Sigmoid colon (tissue), 6 donors: ENCODE measurements at regions not wholly inside any gene's neighbourhood (a gene's known extent, or its start where the extent isn't known, plus 50 kb on each side); places are given as distances from the start of the nearest gene placed in this dataset.
"Not testable (repeated sequence)": the region's sequence is repeated elsewhere in the genome, so short reads cannot be mapped to it uniquely, and the experiment has no call there.

Experiments
- DNase-seq: peaks from one replicate; pipeline ENCODE4 v3.0.0-alpha.2; 2019
- H3K27ac ChIP-seq, 4 donors: fragments of 200-600 bp; sonication (generic); one replicate each; pipeline ENCODE4 v1.5.1; 2016 to 2019; ENCODE audit warnings: mild to moderate bottlenecking in 1 of 4
- H3K27me3 ChIP-seq, 3 donors: fragments of 200-600 bp; sonication (generic); one replicate each; pipeline ENCODE4 v1.5.1; 2019; ENCODE audit warnings: mild to moderate bottlenecking in 1 of 3
- H3K36me3 ChIP-seq, 4 donors: fragments of 200-600 bp; sonication (generic); one replicate each; pipeline ENCODE4 v1.5.1; 2016 to 2019
- H3K4me1 ChIP-seq, 4 donors: fragments of 200-600 bp; sonication (generic); one replicate each; pipeline ENCODE4 v1.5.1; 2017 to 2019
- H3K4me3 ChIP-seq, 4 donors: fragments of 200-600 bp; sonication (generic); one replicate each; pipeline ENCODE4 v1.5.1; 2017 to 2019; ENCODE audit warnings: mild to moderate bottlenecking in 2 of 4, moderate library complexity in 1 of 4
- H3K9me3 ChIP-seq, 4 donors: fragments of 200-600 bp in 3 of 4; sonication (generic) in 3 of 4; one replicate each; pipeline versions ENCODE4 v1.5.1 to v1.6.1; 2013 to 2019
- EP300 ChIP-seq, 4 donors: sonication (generic); formaldehyde crosslinking; IDR thresholded peaks; one replicate each; pipeline ENCODE4 v1.6.1; 2017; ENCODE audit warnings: antibody characterized with exemption in 4 of 4
- POLR2A ChIP-seq, 2 donors: fragments of 450-650 bp; IDR thresholded peaks; one replicate each; pipeline ENCODE4 v1.6.1; 2016; ENCODE audit warnings: antibody characterized with exemption in 2 of 2, mild to moderate bottlenecking in 2 of 2, moderate library complexity in 2 of 2
- POLR2AphosphoS5 ChIP-seq, 4 donors: sonication (generic); formaldehyde crosslinking; IDR thresholded peaks; one replicate each; pipeline ENCODE4 v1.6.1; 2017; ENCODE audit warnings: antibody characterized with exemption in 4 of 4
- WGBS, 2 donors: extraction: QIAGEN DNeasy Blood & Tissue Kit; methylation state at CpG; one replicate each; pipeline ENCODE4 v1.1.7; 2013; 5-methylcytosine and 5-hydroxymethylcytosine counted together
- intact Hi-C: fragments of 100-400 bp; cut with DNase I; formaldehyde crosslinking; loops from one replicate; pipeline ENCODE4 v1.15.1; 2023
- TF ChIP-seq, protein P1 (sequence below), 4 experiments: fragments of 450-650 bp in 3 of 4; fragments of 200-600 bp in 1 of 4; IDR thresholded peaks; one replicate each; pipeline ENCODE4 v1.5.1; 2016 to 2019; ENCODE audit warnings: antibody characterized with exemption in 4 of 4, mild to moderate bottlenecking in 3 of 4, moderate library complexity in 2 of 4
- donor health status: healthy with polysubstance abuse.
- donor health status: healthy.

DNA sequence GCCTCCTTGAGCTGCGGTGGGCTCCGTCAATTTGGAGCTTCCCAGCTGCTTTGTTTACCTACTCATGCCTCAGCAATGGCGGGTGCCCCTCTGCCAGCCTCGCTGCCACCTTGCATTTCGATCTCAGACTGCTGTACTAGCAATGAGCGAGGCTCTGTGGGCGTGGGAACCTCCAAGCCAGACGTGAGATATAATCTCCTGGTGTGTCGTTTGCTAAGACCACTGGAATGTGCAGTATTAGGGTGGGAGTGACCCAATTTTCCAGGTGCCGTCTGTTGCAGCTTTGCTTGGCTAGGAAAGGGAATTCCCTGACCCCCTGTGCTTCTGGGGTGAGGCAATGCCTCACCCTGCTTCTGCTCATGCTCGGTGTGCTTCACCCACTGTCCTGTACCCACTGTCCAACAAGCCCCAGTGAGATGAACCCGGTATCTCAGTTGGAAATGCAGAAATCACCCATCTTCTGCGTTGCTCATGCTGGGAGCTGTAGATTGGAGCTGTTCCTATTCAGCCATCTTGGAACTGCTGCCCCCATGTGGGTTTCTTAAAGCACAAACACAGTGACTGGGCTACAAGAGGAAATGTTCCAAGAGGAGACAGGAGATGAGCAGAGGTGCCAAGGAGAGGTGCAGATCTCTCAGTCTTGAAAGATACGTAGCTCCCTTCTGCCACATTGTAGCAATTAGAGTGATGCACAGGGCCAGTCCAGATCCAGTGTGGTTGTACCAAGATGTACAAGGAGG lies 193.0 kb upstream of the IGFBP7 start:
- peaks cover 0 to 5% (median 0%) of the 10 kb centered on the region in 4 donors for H3K9me3 ChIP-seq
- H3K4me1 ChIP-seq: no peaks in the 10 kb centered on the region
- no peaks in the 10 kb centered on the region for H3K27me3 ChIP-seq
- TF ChIP-seq EP300 (IDR thresholded peaks at IDR 0.05) (no peak), POLR2A (IDR thresholded peaks at IDR 0.05) (no peak), POLR2AphosphoS5 (IDR thresholded peaks at IDR 0.05) (no peak)
- TF ChIP-seq, protein P1, sequence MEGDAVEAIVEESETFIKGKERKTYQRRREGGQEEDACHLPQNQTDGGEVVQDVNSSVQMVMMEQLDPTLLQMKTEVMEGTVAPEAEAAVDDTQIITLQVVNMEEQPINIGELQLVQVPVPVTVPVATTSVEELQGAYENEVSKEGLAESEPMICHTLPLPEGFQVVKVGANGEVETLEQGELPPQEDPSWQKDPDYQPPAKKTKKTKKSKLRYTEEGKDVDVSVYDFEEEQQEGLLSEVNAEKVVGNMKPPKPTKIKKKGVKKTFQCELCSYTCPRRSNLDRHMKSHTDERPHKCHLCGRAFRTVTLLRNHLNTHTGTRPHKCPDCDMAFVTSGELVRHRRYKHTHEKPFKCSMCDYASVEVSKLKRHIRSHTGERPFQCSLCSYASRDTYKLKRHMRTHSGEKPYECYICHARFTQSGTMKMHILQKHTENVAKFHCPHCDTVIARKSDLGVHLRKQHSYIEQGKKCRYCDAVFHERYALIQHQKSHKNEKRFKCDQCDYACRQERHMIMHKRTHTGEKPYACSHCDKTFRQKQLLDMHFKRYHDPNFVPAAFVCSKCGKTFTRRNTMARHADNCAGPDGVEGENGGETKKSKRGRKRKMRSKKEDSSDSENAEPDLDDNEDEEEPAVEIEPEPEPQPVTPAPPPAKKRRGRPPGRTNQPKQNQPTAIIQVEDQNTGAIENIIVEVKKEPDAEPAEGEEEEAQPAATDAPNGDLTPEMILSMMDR (IDR thresholded peaks at IDR 0.05): no peak
- intact Hi-C loops: loop anchor here (2.0 kb wide), 1 partner anchor 138 kb away; no protein-coding TSS in a partner anchor
- WGBS, 2 donors: 64 to 65% methylated on average over 14 of the region's 14 CpGs
- no peak overlapping the region for H3K4me3 ChIP-seq
- no peaks in the 10 kb centered on the region for H3K36me3 ChIP-seq
- no peak overlapping the region for H3K27ac ChIP-seq
- no peak for DNase-seq

DNA sequence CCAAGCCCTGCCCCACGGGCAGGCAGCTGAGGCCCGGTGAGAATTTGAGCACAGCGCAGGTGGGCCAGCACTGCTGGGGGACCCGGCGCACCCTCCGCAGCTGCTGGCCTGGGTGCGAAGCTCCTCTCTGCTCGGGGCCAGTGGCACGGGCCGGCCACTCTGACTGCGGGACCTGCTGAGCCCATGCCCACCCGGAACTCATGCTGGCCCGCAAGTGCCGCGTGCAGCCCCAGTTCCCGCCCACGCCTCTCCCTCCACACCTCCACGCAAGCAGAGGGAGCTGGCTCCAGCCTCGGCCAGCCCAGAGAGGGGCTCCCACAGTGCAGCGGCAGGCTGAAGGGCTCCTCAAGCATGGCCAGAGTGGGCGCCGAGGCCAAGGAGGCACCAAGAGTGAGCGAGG lies 190.1 kb upstream of the IGFBP7 start:
- H3K4me3 ChIP-seq, H3K36me3 ChIP-seq, H3K9me3 ChIP-seq, H3K27me3 ChIP-seq, H3K4me1 ChIP-seq, intact Hi-C loops, H3K27ac ChIP-seq, DNase-seq: not testable (repeated sequence)
- WGBS, 2 donors: 88 to 96% methylated on average over 23 of the region's 23 CpGs

DNA sequence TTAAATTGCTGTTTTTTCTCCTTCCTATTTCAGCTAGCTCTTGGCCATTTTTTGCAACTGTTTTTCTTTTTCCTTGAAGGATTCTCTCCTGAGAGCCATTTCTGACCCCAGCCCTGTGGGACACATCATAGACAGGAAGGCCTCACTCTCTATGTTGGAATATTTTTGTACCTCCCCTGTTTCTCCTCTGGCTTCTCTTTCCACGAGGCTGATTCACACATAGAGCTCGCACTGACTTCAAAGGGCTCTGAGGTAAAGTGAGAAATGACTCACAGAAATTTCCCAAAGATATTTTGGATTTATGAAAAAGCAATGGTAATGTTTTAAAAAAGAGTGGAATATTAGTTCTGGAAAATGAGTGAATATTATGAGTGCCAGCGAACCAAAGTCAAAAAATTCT lies 181.7 kb upstream of the IGFBP7 start:
- Histone ChIP-seq H3K27ac (no peak overlapping the region), H3K4me3 (no peak overlapping the region)

DNA sequence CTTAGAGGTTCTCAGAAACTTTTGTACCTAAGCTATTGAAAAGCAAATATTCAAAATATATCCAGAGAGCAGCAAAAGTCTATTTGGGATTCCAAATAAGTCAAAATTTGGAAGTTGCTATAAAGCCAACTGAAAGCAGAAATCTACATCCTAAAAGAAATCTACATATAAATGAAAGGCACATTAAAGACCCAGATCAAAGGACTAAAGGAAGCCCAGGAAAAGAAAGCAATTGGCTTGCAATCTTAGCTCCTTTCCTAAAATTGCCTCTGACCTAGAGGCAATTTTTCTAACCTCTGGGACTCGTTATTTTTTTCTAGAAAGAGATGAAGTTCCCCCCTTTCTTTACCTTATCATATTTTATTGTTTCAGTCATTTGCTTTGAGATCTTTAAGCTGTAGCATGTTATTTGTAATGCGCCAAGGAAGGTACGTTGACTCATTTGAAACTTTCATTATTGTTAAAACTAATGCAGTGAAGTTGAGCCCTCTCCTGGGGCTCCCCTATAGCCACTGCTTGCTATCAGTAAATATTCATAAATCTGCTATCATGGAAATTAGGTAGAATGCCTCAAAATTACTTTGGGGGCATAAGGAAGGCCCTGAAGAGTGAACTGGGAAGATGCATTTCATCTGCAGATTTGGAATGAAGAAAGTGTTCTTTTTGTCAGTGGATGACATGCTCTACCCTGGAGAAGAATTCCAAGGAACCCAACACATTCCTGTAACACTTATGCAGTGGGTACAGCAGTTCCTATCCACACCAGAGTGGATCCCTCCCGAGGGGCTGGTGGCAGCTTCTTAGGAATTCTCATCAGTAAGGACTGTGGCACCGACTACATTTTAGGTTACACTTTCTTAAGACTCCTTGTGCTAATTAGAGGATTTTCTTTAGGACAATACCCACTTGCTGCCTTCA lies 177.8 kb upstream of the IGFBP7 start:
- H3K9me3 ChIP-seq: no peaks in the 10 kb centered on the region
- no peak overlapping the region for H3K27ac ChIP-seq
- intact Hi-C loops: no loop called here
- TF ChIP-seq POLR2A (IDR thresholded peaks at IDR 0.05) (no peak), POLR2AphosphoS5 (IDR thresholded peaks at IDR 0.05) (no peak), EP300 (IDR thresholded peaks at IDR 0.05) (no peak)
- TF ChIP-seq, protein P1 (IDR thresholded peaks at IDR 0.05): no peak
- 58 to 59% methylated on average over 5 of the region's 5 CpGs for WGBS, 2 donors
- H3K27me3 ChIP-seq: no peaks in the 10 kb centered on the region
- no peaks in the 10 kb centered on the region for H3K4me1 ChIP-seq
- H3K36me3 ChIP-seq: no peaks in the 10 kb centered on the region
- H3K4me3 ChIP-seq: no peak overlapping the region
- no peak for DNase-seq

More for the DNA sequence above, 181.7 kb upstream of the IGFBP7 start:
- intact Hi-C loops: no loop called here
- no peak for DNase-seq
- TF ChIP-seq POLR2A (IDR thresholded peaks at IDR 0.05): no peak
- TF ChIP-seq EP300 (IDR thresholded peaks at IDR 0.05): no peak
- no peak for TF ChIP-seq POLR2AphosphoS5 (IDR thresholded peaks at IDR 0.05)
- TF ChIP-seq, protein P1 (IDR thresholded peaks at IDR 0.05): no peak
- Histone ChIP-seq H3K36me3 (no peaks in the 10 kb centered on the region), H3K9me3 (no peaks in the 10 kb centered on the region), H3K27me3 (no peaks in the 10 kb centered on the region), H3K4me1 (no peaks in the 10 kb centered on the region)
- 70 to 75% methylated on average over 3 of the region's 3 CpGs for WGBS, 2 donors

DNA sequence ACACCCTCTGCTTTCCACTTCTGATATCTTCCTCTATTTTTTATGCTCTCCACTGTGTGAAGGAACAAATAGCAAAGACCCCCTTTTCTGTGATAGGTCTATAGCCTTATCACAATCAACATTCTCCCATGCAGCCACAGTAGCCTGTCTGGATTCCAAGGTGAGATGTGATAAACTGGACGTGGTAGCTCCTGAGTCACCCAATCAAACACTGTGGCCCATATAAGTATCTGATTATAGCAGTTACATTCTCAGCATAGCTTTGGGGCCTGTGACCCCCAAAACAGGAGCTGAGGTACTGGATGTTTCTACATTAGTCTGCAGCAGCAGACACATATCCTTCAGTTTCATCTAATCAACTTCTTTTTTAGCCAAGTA lies 172.7 kb upstream of the IGFBP7 start:
- no peak for DNase-seq
- H3K36me3 ChIP-seq: no peaks in the 10 kb centered on the region
- WGBS, 2 donors: 52 to 84% methylated on average over 1 of the region's 1 CpG
- no peaks in the 10 kb centered on the region for H3K27me3 ChIP-seq
- no peak overlapping the region for H3K27ac ChIP-seq
- intact Hi-C loops: no loop called here
- H3K4me3 ChIP-seq: no peak overlapping the region
- H3K4me1 ChIP-seq: no peaks in the 10 kb centered on the region
- TF ChIP-seq EP300 (IDR thresholded peaks at IDR 0.05): no peak
- TF ChIP-seq, protein P1 (IDR thresholded peaks at IDR 0.05): no peak
- no peak for TF ChIP-seq POLR2A (IDR thresholded peaks at IDR 0.05)
- no peak for TF ChIP-seq POLR2AphosphoS5 (IDR thresholded peaks at IDR 0.05)
- no peaks in the 10 kb centered on the region for H3K9me3 ChIP-seq
